ENCODE measurements at regions not wholly inside any gene's neighbourhood (a gene's known extent, or its start where the extent isn't known, plus 50 kb on each side); places are given as distances from the start of the nearest gene placed in this dataset.

GRCh38 chr5:7321724-7322123 is 74.2 kb upstream of the ADCY2 start:
- H3K4me3 ChIP-seq (ENCODE audit: insufficient read depth, low read depth, low read length, poor library complexity, severe bottlenecking), result no peak overlapping the region
- H3K36me3 ChIP-seq (ENCODE audit: control insufficient read depth, insufficient read depth, low read length), result no peaks in the 10 kb centered on the region
- no peaks in the 10 kb centered on the region for H3K27me3 ChIP-seq (replicated peaks; ENCODE audit: control insufficient read depth, insufficient read depth, low read length, poor library complexity, severe bottlenecking)
- H3K4me1 ChIP-seq (ENCODE audit: control insufficient read depth, insufficient read depth, low read length, poor library complexity, severe bottlenecking), result no peaks in the 10 kb centered on the region
- no peaks in the 10 kb centered on the region for H3K9me3 ChIP-seq (ENCODE audit: control insufficient read depth, low read length)
- H3K27ac ChIP-seq (ENCODE audit: insufficient read depth, low read length, poor library complexity, severe bottlenecking), result no peak overlapping the region
- no peak for DNase-seq

- Histone ChIP-seq H3K27me3 (replicated peaks; ENCODE audit: control insufficient read depth, insufficient read depth, low read length, poor library complexity, severe bottlenecking) (no peaks in the 10 kb centered on the region), H3K9me3 (ENCODE audit: control insufficient read depth, low read length) (no peaks in the 10 kb centered on the region), H3K27ac (ENCODE audit: insufficient read depth, low read length, poor library complexity, severe bottlenecking) (no peak overlapping the region), H3K36me3 (ENCODE audit: control insufficient read depth, insufficient read depth, low read length) (no peaks in the 10 kb centered on the region), H3K4me3 (ENCODE audit: insufficient read depth, low read depth, low read length, poor library complexity, severe bottlenecking) (no peak overlapping the region), H3K4me1 (ENCODE audit: control insufficient read depth, insufficient read depth, low read length, poor library complexity, severe bottlenecking) (no peaks in the 10 kb centered on the region)
- no peak for DNase-seq
These were observed 71.0 kb upstream of the ADCY2 start for GRCh38 chr5:7324919-7325318.

- DNase-seq, result no peak
- no peak overlapping the region for H3K4me3 ChIP-seq (ENCODE audit: insufficient read depth, low read depth, low read length, poor library complexity, severe bottlenecking)
- H3K36me3 ChIP-seq (ENCODE audit: control insufficient read depth, insufficient read depth, low read length), result no peaks in the 10 kb centered on the region
- no peaks in the 10 kb centered on the region for H3K27me3 ChIP-seq (replicated peaks; ENCODE audit: control insufficient read depth, insufficient read depth, low read length, poor library complexity, severe bottlenecking)
- H3K27ac ChIP-seq (ENCODE audit: insufficient read depth, low read length, poor library complexity, severe bottlenecking), result no peak overlapping the region
- no peaks in the 10 kb centered on the region for H3K9me3 ChIP-seq (ENCODE audit: control insufficient read depth, low read length)
- no peaks in the 10 kb centered on the region for H3K4me1 ChIP-seq (ENCODE audit: control insufficient read depth, insufficient read depth, low read length, poor library complexity, severe bottlenecking)
These were observed 69.7 kb upstream of the ADCY2 start for GRCh38 chr5:7325975-7326913.

- Histone ChIP-seq H3K27me3 (replicated peaks; ENCODE audit: control insufficient read depth, insufficient read depth, low read length, poor library complexity, severe bottlenecking) (no peaks in the 10 kb centered on the region), H3K9me3 (ENCODE audit: control insufficient read depth, low read length) (no peaks in the 10 kb centered on the region), H3K27ac (ENCODE audit: insufficient read depth, low read length, poor library complexity, severe bottlenecking) (no peak overlapping the region), H3K4me1 (ENCODE audit: control insufficient read depth, insufficient read depth, low read length, poor library complexity, severe bottlenecking) (no peaks in the 10 kb centered on the region), H3K36me3 (ENCODE audit: control insufficient read depth, insufficient read depth, low read length) (no peaks in the 10 kb centered on the region), H3K4me3 (ENCODE audit: insufficient read depth, low read depth, low read length, poor library complexity, severe bottlenecking) (no peak overlapping the region)
- no peak for DNase-seq
These were observed 66.8 kb upstream of the ADCY2 start for GRCh38 chr5:7329141-7329540.

- no peak for DNase-seq
- Histone ChIP-seq H3K27ac (ENCODE audit: insufficient read depth, low read length, poor library complexity, severe bottlenecking) (no peak overlapping the region), H3K4me1 (ENCODE audit: control insufficient read depth, insufficient read depth, low read length, poor library complexity, severe bottlenecking) (no peaks in the 10 kb centered on the region), H3K36me3 (ENCODE audit: control insufficient read depth, insufficient read depth, low read length) (no peaks in the 10 kb centered on the region), H3K27me3 (replicated peaks; ENCODE audit: control insufficient read depth, insufficient read depth, low read length, poor library complexity, severe bottlenecking) (no peaks in the 10 kb centered on the region), H3K9me3 (ENCODE audit: control insufficient read depth, low read length) (no peaks in the 10 kb centered on the region), H3K4me3 (ENCODE audit: insufficient read depth, low read depth, low read length, poor library complexity, severe bottlenecking) (no peak overlapping the region)
These were observed 66.2 kb upstream of the ADCY2 start for GRCh38 chr5:7329712-7330111.

GRCh38 chr5:7330256-7330655 is 65.7 kb upstream of the ADCY2 start:
- Histone ChIP-seq H3K9me3 (ENCODE audit: control insufficient read depth, low read length) (no peaks in the 10 kb centered on the region), H3K4me3 (ENCODE audit: insufficient read depth, low read depth, low read length, poor library complexity, severe bottlenecking) (no peak overlapping the region), H3K27ac (ENCODE audit: insufficient read depth, low read length, poor library complexity, severe bottlenecking) (no peak overlapping the region), H3K4me1 (ENCODE audit: control insufficient read depth, insufficient read depth, low read length, poor library complexity, severe bottlenecking) (no peaks in the 10 kb centered on the region), H3K27me3 (replicated peaks; ENCODE audit: control insufficient read depth, insufficient read depth, low read length, poor library complexity, severe bottlenecking) (no peaks in the 10 kb centered on the region), H3K36me3 (ENCODE audit: control insufficient read depth, insufficient read depth, low read length) (no peaks in the 10 kb centered on the region)
- no peak for DNase-seq

- Histone ChIP-seq H3K4me1 (ENCODE audit: control insufficient read depth, insufficient read depth, low read length, poor library complexity, severe bottlenecking) (no peaks in the 10 kb centered on the region), H3K36me3 (ENCODE audit: control insufficient read depth, insufficient read depth, low read length) (no peaks in the 10 kb centered on the region), H3K4me3 (ENCODE audit: insufficient read depth, low read depth, low read length, poor library complexity, severe bottlenecking) (no peak overlapping the region), H3K9me3 (ENCODE audit: control insufficient read depth, low read length) (no peaks in the 10 kb centered on the region), H3K27ac (ENCODE audit: insufficient read depth, low read length, poor library complexity, severe bottlenecking) (no peak overlapping the region), H3K27me3 (replicated peaks; ENCODE audit: control insufficient read depth, insufficient read depth, low read length, poor library complexity, severe bottlenecking) (no peaks in the 10 kb centered on the region)
- DNase-seq, result no peak
These were observed 64.8 kb upstream of the ADCY2 start for GRCh38 chr5:7331131-7331530.
